SK-N-SH treated with all-trans-retinoic acid at 6 μM for 48 hours (cell line): ENCODE measurements at regions not wholly inside any gene's neighbourhood (a gene's known extent, or its start where the extent isn't known, plus 50 kb on each side); places are given as distances from the start of the nearest gene placed in this dataset.
A peak's percentile ranks its signal among the peaks of the same experiment; 100 is the strongest.

Source experiments
- ATAC-seq: fragments of 200-7000 bp; cut with Tn5 transposase; 3 replicates; pipeline ENCODE4 v1.9.1; 2020; ENCODE audit warnings: mild to moderate bottlenecking, moderate library complexity
- BACH2 ChIP-seq: fragments of 250-450 bp; sonication (Bioruptor Pico); IDR thresholded peaks from 2 replicates; pipeline ENCODE4 v1.9.0; 2021; ENCODE audit warnings: mild to moderate bottlenecking, borderline replicate concordance
- CSDC2 ChIP-seq: fragments of 250-450 bp; sonication (Bioruptor Pico); IDR thresholded peaks from 2 replicates; pipeline ENCODE4 v1.5.0; 2020; ENCODE audit warnings: mild to moderate bottlenecking, moderate library complexity
- ESRRG ChIP-seq: fragments of 250-450 bp; sonication (Bioruptor Pico); IDR thresholded peaks from 2 replicates; pipeline ENCODE4 v1.6.1; 2021; ENCODE audit warnings: mild to moderate bottlenecking
- GLIS3 ChIP-seq: fragments of 250-450 bp; sonication (Bioruptor Pico); IDR thresholded peaks from 2 replicates; pipeline ENCODE4 v1.5.0; 2020; ENCODE audit warnings: mild to moderate bottlenecking, moderate library complexity
- ISL1 ChIP-seq: fragments of 250-450 bp; sonication (Bioruptor Pico); IDR thresholded peaks from 2 replicates; pipeline ENCODE4 v2.1.2; 2022; ENCODE audit warnings: mild to moderate bottlenecking, moderate library complexity
- OSR1 ChIP-seq: fragments of 250-450 bp; sonication (Bioruptor Pico); IDR thresholded peaks from 2 replicates; pipeline ENCODE4 v1.8.0; 2022; ENCODE audit warnings: moderate library complexity, mild to moderate bottlenecking, inconsistent platforms
- PATZ1 ChIP-seq: fragments of 250-450 bp; sonication (Bioruptor Pico); IDR thresholded peaks from 2 replicates; pipeline ENCODE4 v1.8.0; 2020; ENCODE audit warnings: mild to moderate bottlenecking, moderate library complexity, borderline replicate concordance
- PPARA ChIP-seq: fragments of 250-450 bp; sonication (Bioruptor Pico); IDR thresholded peaks from 2 replicates; pipeline ENCODE4 v1.5.0; 2020; ENCODE audit warnings: mild to moderate bottlenecking, borderline replicate concordance
- RARB ChIP-seq: fragments of 250-450 bp; sonication (Bioruptor Pico); IDR thresholded peaks from 2 replicates; pipeline ENCODE4 v1.8.0; 2021; ENCODE audit warnings: mild to moderate bottlenecking, moderate library complexity
- SNAI2 ChIP-seq: fragments of 250-450 bp; sonication (Bioruptor Pico); IDR thresholded peaks from 2 replicates; pipeline ENCODE4 v1.5.0; 2020; ENCODE audit warnings: mild to moderate bottlenecking, moderate library complexity
- TCF4 ChIP-seq: fragments of 250-450 bp; sonication (Bioruptor Pico); IDR thresholded peaks from 2 replicates; pipeline ENCODE4 v1.8.0; 2021; ENCODE audit warnings: mild to moderate bottlenecking, moderate library complexity, borderline replicate concordance
- TOX ChIP-seq: fragments of 250-450 bp; sonication (Bioruptor Pico); IDR thresholded peaks from 2 replicates; pipeline ENCODE4 v1.8.0; 2021; ENCODE audit warnings: mild to moderate bottlenecking, moderate library complexity, borderline replicate concordance
- ZC3H10 ChIP-seq: fragments of 250-450 bp; sonication (Bioruptor Pico); IDR thresholded peaks from 2 replicates; pipeline ENCODE4 v1.5.1; 2021; ENCODE audit warnings: mild to moderate bottlenecking, moderate library complexity
- ZFP30 ChIP-seq: fragments of 450-650 bp; formaldehyde crosslinking; IDR thresholded peaks from 2 replicates; pipeline ENCODE4 v1.5.0; 2022; ENCODE audit warnings: mild to moderate bottlenecking, moderate library complexity
- ZNF565 ChIP-seq: fragments of 450-650 bp; formaldehyde crosslinking; conservative IDR thresholded peaks from 2 replicates; pipeline ENCODE4 v1.5.0; 2020; ENCODE audit warnings: low read depth, mild to moderate bottlenecking, moderate library complexity
- ZNF70 ChIP-seq: fragments of 450-650 bp; formaldehyde crosslinking; IDR thresholded peaks from 2 replicates; pipeline ENCODE4 v1.5.0; 2020; ENCODE audit warnings: mild to moderate bottlenecking, moderate library complexity
- TF ChIP-seq, protein P1 (sequence below): fragments of 250-450 bp; sonication (Bioruptor Pico); IDR thresholded peaks from 2 replicates; pipeline ENCODE4 v1.5.1; 2021; ENCODE audit warnings: mild to moderate bottlenecking, moderate library complexity
- TF ChIP-seq, protein P2 (sequence below): fragments of 250-450 bp; sonication (Bioruptor Pico); IDR thresholded peaks from 2 replicates; pipeline ENCODE4 v1.5.1; 2020; ENCODE audit warnings: low read depth, mild to moderate bottlenecking, moderate library complexity
- TF ChIP-seq, protein P3 (sequence below): fragments of 250-450 bp; sonication (Bioruptor Pico); IDR thresholded peaks from 2 replicates; pipeline ENCODE4 v1.8.0; 2021; ENCODE audit warnings: low read depth, mild to moderate bottlenecking, moderate library complexity, borderline replicate concordance
- TF ChIP-seq, protein P4 (sequence below): fragments of 250-450 bp; sonication (Bioruptor Pico); IDR thresholded peaks from 2 replicates; pipeline ENCODE4 v1.5.0; 2020; ENCODE audit warnings: mild to moderate bottlenecking, moderate library complexity

- TF ChIP-seq PPARA (CRISPR knock-in tag), result no peak
- TF ChIP-seq TOX (CRISPR knock-in tag), result no peak
- TF ChIP-seq ESRRG, result no peak
- TF ChIP-seq ISL1, result no peak
- TF ChIP-seq, protein P1, sequence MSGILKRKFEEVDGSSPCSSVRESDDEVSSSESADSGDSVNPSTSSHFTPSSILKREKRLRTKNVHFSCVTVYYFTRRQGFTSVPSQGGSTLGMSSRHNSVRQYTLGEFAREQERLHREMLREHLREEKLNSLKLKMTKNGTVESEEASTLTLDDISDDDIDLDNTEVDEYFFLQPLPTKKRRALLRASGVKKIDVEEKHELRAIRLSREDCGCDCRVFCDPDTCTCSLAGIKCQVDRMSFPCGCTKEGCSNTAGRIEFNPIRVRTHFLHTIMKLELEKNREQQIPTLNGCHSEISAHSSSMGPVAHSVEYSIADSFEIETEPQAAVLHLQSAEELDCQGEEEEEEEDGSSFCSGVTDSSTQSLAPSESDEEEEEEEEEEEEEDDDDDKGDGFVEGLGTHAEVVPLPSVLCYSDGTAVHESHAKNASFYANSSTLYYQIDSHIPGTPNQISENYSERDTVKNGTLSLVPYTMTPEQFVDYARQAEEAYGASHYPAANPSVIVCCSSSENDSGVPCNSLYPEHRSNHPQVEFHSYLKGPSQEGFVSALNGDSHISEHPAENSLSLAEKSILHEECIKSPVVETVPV, result no peak
- TF ChIP-seq RARB (CRISPR knock-in tag), result no peak
- no peak for TF ChIP-seq GLIS3 (CRISPR knock-in tag)
- no peak for TF ChIP-seq ZC3H10 (CRISPR knock-in tag)
- no peak for TF ChIP-seq BACH2
- TF ChIP-seq, protein P2, sequence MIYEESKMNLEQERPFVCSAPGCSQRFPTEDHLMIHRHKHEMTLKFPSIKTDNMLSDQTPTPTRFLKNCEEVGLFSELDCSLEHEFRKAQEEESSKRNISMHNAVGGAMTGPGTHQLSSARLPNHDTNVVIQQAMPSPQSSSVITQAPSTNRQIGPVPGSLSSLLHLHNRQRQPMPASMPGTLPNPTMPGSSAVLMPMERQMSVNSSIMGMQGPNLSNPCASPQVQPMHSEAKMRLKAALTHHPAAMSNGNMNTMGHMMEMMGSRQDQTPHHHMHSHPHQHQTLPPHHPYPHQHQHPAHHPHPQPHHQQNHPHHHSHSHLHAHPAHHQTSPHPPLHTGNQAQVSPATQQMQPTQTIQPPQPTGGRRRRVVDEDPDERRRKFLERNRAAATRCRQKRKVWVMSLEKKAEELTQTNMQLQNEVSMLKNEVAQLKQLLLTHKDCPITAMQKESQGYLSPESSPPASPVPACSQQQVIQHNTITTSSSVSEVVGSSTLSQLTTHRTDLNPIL (CRISPR knock-in tag), result no peak
- TF ChIP-seq, protein P3, sequence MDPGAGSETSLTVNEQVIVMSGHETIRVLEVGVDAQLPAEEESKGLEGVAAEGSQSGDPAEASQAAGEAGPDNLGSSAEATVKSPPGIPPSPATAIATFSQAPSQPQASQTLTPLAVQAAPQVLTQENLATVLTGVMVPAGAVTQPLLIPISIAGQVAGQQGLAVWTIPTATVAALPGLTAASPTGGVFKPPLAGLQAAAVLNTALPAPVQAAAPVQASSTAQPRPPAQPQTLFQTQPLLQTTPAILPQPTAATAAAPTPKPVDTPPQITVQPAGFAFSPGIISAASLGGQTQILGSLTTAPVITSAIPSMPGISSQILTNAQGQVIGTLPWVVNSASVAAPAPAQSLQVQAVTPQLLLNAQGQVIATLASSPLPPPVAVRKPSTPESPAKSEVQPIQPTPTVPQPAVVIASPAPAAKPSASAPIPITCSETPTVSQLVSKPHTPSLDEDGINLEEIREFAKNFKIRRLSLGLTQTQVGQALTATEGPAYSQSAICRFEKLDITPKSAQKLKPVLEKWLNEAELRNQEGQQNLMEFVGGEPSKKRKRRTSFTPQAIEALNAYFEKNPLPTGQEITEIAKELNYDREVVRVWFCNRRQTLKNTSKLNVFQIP (CRISPR knock-in tag), result no peak
- no peak for TF ChIP-seq CSDC2 (CRISPR knock-in tag)
- no peak for TF ChIP-seq ZNF70
- ATAC-seq, result no peak
Measured at GRCh38 chrX:40457406-40457805, 123.4 kb upstream of the ATP6AP2 start.

- TF ChIP-seq, protein P3 (CRISPR knock-in tag), result no peak
- no peak for TF ChIP-seq ZNF565 (CRISPR knock-in tag)
- no peak for TF ChIP-seq OSR1 (CRISPR knock-in tag)
- TF ChIP-seq ISL1, result no peak
- no peak for TF ChIP-seq CSDC2 (CRISPR knock-in tag)
Measured at GRCh38 chrX:40452031-40452430, 128.7 kb upstream of the ATP6AP2 start.

GRCh38 chrX:40449956-40450706, 130.6 kb upstream of the ATP6AP2 start:
- ATAC-seq, result peak; percentile 40; the same call in 1 of the 3 replicates
- peak; percentile 58; the same call in 1 of the 2 replicates for TF ChIP-seq ZNF70
- TF ChIP-seq OSR1 (CRISPR knock-in tag), result no peak
- peak; percentile 77; the same call in 1 of the 2 replicates for TF ChIP-seq TCF4
- TF ChIP-seq, all 23 proteins: peak for 2

More at GRCh38 chrX:40452031-40452430, 128.7 kb upstream of the ATP6AP2 start:
- ATAC-seq, result no peak

DNA sequence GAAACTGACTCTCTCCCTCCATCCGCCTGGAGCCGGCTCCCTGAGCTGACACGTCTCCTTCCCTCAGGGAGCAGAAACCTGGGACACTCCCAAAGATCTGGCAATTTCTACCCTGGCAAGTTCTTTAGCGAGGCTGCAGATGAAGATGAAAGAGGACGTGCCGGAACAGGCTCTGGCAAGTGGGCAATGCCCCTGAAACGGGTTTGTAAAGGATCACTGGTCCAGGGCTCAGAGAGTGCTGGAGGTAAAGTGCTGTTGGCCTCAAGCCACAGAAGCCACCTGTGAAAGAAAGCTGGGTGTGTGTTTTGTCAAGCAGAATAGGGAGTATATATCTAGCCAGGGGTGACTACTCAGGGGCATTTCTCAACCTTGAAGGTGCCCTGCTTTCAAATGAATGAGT, 131.4 kb upstream of the ATP6AP2 start:
- no peak for ATAC-seq
- TF ChIP-seq GLIS3 (CRISPR knock-in tag), result no peak
- no peak for TF ChIP-seq BACH2
- no peak for TF ChIP-seq ZC3H10 (CRISPR knock-in tag)
- TF ChIP-seq ZFP30 (CRISPR knock-in tag), result no peak
- TF ChIP-seq, protein P4, sequence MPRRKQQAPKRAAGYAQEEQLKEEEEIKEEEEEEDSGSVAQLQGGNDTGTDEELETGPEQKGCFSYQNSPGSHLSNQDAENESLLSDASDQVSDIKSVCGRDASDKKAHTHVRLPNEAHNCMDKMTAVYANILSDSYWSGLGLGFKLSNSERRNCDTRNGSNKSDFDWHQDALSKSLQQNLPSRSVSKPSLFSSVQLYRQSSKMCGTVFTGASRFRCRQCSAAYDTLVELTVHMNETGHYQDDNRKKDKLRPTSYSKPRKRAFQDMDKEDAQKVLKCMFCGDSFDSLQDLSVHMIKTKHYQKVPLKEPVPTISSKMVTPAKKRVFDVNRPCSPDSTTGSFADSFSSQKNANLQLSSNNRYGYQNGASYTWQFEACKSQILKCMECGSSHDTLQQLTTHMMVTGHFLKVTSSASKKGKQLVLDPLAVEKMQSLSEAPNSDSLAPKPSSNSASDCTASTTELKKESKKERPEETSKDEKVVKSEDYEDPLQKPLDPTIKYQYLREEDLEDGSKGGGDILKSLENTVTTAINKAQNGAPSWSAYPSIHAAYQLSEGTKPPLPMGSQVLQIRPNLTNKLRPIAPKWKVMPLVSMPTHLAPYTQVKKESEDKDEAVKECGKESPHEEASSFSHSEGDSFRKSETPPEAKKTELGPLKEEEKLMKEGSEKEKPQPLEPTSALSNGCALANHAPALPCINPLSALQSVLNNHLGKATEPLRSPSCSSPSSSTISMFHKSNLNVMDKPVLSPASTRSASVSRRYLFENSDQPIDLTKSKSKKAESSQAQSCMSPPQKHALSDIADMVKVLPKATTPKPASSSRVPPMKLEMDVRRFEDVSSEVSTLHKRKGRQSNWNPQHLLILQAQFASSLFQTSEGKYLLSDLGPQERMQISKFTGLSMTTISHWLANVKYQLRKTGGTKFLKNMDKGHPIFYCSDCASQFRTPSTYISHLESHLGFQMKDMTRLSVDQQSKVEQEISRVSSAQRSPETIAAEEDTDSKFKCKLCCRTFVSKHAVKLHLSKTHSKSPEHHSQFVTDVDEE (CRISPR knock-in tag), result no peak; the same call in 1 of the 2 replicates
- TF ChIP-seq ISL1, result no peak
- TF ChIP-seq PATZ1, result no peak
- TF ChIP-seq SNAI2, result no peak
